ENCODE measurements at regions not wholly inside any gene's neighbourhood (a gene's known extent, or its start where the extent isn't known, plus 50 kb on each side); places are given as distances from the start of the nearest gene placed in this dataset.

- no peak overlapping the region for H3K4me3 ChIP-seq (ENCODE audit: low read length in 3 of 3)
- H3K27me3 ChIP-seq (ENCODE audit: control insufficient read depth, insufficient read depth, low read length), result no peaks in the 10 kb centered on the region
- no peaks in the 10 kb centered on the region for H3K36me3 ChIP-seq (ENCODE audit: control insufficient read depth in 2 of 3, insufficient read depth in 3 of 3, low read length in 3 of 3)
- no peak for TF ChIP-seq CTCF (IDR thresholded peaks at IDR 0.05; ENCODE audit: borderline replicate concordance, extremely low read depth, insufficient read depth)
- H3K9ac ChIP-seq (ENCODE audit: low read length in 3 of 3), result no peak overlapping the region
- H3K4me1 ChIP-seq (ENCODE audit: control insufficient read depth in 2 of 3, insufficient read depth in 2 of 3, low read depth in 1 of 3, low read length in 3 of 3), result no peaks in the 10 kb centered on the region
- intact Hi-C loops (cut with DNase I), result no loop called here
- no peak overlapping the region for H3K27ac ChIP-seq (ENCODE audit: low read depth in 2 of 2, low read length in 2 of 2)
- DNase-seq (no peak), FAIRE-seq (no peak)
- H3K9me3 ChIP-seq (ENCODE audit: control insufficient read depth in 2 of 3, insufficient read depth in 1 of 3, low read length in 3 of 3), result peaks cover 0 to 4% (median 0%) of the 10 kb centered on the region in 3 donors
Measured at GRCh38 chr17:65430209-65430833, 131.1 kb downstream of the AXIN2 start.

GRCh38 chr17:65423346-65424140, 137.9 kb downstream of the AXIN2 start:
- DNase-seq, result no peak
- no peak for FAIRE-seq
- H3K4me1 ChIP-seq (ENCODE audit: control insufficient read depth in 2 of 3, insufficient read depth in 2 of 3, low read depth in 1 of 3, low read length in 3 of 3), result no peaks in the 10 kb centered on the region
- no peaks in the 10 kb centered on the region for H3K36me3 ChIP-seq (ENCODE audit: control insufficient read depth in 2 of 3, insufficient read depth in 3 of 3, low read length in 3 of 3)
- H3K4me3 ChIP-seq (ENCODE audit: low read length in 3 of 3), result no peak overlapping the region
- H3K27me3 ChIP-seq (ENCODE audit: control insufficient read depth, insufficient read depth, low read length), result no peaks in the 10 kb centered on the region
- H3K27ac ChIP-seq (ENCODE audit: low read depth in 2 of 2, low read length in 2 of 2), result no peak overlapping the region
- intact Hi-C loops (cut with DNase I), result no loop called here
- no peak for TF ChIP-seq CTCF (IDR thresholded peaks at IDR 0.05; ENCODE audit: borderline replicate concordance, extremely low read depth, insufficient read depth)
- H3K9ac ChIP-seq (ENCODE audit: low read length in 3 of 3), result no peak overlapping the region
- H3K9me3 ChIP-seq (ENCODE audit: control insufficient read depth in 2 of 3, insufficient read depth in 1 of 3, low read length in 3 of 3), result peaks cover 0 to 4% (median 0%) of the 10 kb centered on the region in 3 donors

GRCh38 chr17:65418622-65419021, 142.8 kb downstream of the AXIN2 start:
- peak in 3 of 5 donors; percentile 41 to 59 (median 49) for DNase-seq
- H3K36me3 ChIP-seq (ENCODE audit: control insufficient read depth in 2 of 3, insufficient read depth in 3 of 3, low read length in 3 of 3), result no peaks in the 10 kb centered on the region
- intact Hi-C loops (cut with DNase I), result no loop called here
- H3K4me3 ChIP-seq (ENCODE audit: low read length in 3 of 3), result no peak overlapping the region
- H3K4me1 ChIP-seq (ENCODE audit: control insufficient read depth in 2 of 3, insufficient read depth in 2 of 3, low read depth in 1 of 3, low read length in 3 of 3), result no peaks in the 10 kb centered on the region
- no peak for TF ChIP-seq CTCF (IDR thresholded peaks at IDR 0.05; ENCODE audit: borderline replicate concordance, extremely low read depth, insufficient read depth)
- H3K27me3 ChIP-seq (ENCODE audit: control insufficient read depth, insufficient read depth, low read length), result no peaks in the 10 kb centered on the region
- no peak for FAIRE-seq
- H3K27ac ChIP-seq (ENCODE audit: low read depth in 2 of 2, low read length in 2 of 2), result no peak overlapping the region
- no peaks in the 10 kb centered on the region for H3K9me3 ChIP-seq (ENCODE audit: control insufficient read depth in 2 of 3, insufficient read depth in 1 of 3, low read length in 3 of 3)
- H3K9ac ChIP-seq (ENCODE audit: low read length in 3 of 3), result no peak overlapping the region
